Liver (tissue), 8 donors: ENCODE measurements at regions not wholly inside any gene's neighbourhood (a gene's known extent, or its start where the extent isn't known, plus 50 kb on each side); places are given as distances from the start of the nearest gene placed in this dataset.

Experiments
- DNase-seq: peaks from one replicate; pipeline ENCODE4 v3.0.0-alpha.2; 2017; ENCODE audit warnings: low spot score
- H3K27ac ChIP-seq, 2 donors: one replicate each; pipeline ENCODE4 v1.7.0; 2013; ENCODE audit warnings: inconsistent platforms in 2 of 2, low read length in 2 of 2, control low read depth in 1 of 2, low read depth in 1 of 2, mild to moderate bottlenecking in 1 of 2
- H3K27me3 ChIP-seq, 4 donors: one replicate each; pipeline versions ENCODE4 v1.6.1 to v1.7.0; 2013; ENCODE audit warnings: low read length in 3 of 4, inconsistent platforms in 1 of 4, mild to moderate bottlenecking in 1 of 4, moderate library complexity in 1 of 4; ENCODE audit not compliant: control insufficient read depth in 4 of 4, insufficient read depth in 4 of 4
- H3K36me3 ChIP-seq, 4 donors: one replicate each; pipeline versions ENCODE4 v1.6.1 to v1.7.0; 2013; ENCODE audit warnings: low read length in 3 of 4, mild to moderate bottlenecking in 3 of 4, low read depth in 1 of 4, moderate library complexity in 1 of 4; ENCODE audit not compliant: control insufficient read depth in 4 of 4, insufficient read depth in 3 of 4
- H3K4me1 ChIP-seq, 4 donors: one replicate each; pipeline versions ENCODE4 v1.6.1 to v1.7.0; 2013; ENCODE audit warnings: low read length in 3 of 4, mild to moderate bottlenecking in 3 of 4, moderate library complexity in 1 of 4; ENCODE audit not compliant: control insufficient read depth in 4 of 4, insufficient read depth in 4 of 4
- H3K4me3 ChIP-seq, 3 donors: one replicate each; pipeline versions ENCODE4 v1.6.1 to v1.7.0; 2013; ENCODE audit warnings: low read length in 3 of 3, control low read depth in 1 of 3, low read depth in 1 of 3, mild to moderate bottlenecking in 1 of 3
- H3K9ac ChIP-seq, 2 donors: one replicate each; pipeline ENCODE4 v1.7.0; 2013; ENCODE audit warnings: low read length in 2 of 2, mild to moderate bottlenecking in 2 of 2, moderate library complexity in 2 of 2, control low read depth in 1 of 2, low read depth in 1 of 2
- H3K9me3 ChIP-seq, 4 donors: one replicate each; pipeline versions ENCODE4 v1.6.1 to v1.7.0; 2013; ENCODE audit warnings: low read length in 3 of 4; ENCODE audit not compliant: control insufficient read depth in 4 of 4
- EGR1 ChIP-seq, 2 donors: IDR thresholded peaks; 2 replicates each; pipeline ENCODE4 v1.6.1; 2016 to 2018; ENCODE audit warnings: antibody characterized with exemption in 2 of 2, low read depth in 2 of 2
- FOXA1 ChIP-seq: IDR thresholded peaks from 2 replicates; pipeline ENCODE4 v1.6.1; 2016; ENCODE audit warnings: antibody characterized with exemption
- FOXA2 ChIP-seq: IDR thresholded peaks from 2 replicates; pipeline ENCODE4 v1.6.1; 2016; ENCODE audit warnings: antibody characterized with exemption
- GABPA ChIP-seq, 2 donors: IDR thresholded peaks in 1 of 2; conservative IDR thresholded peaks in 1 of 2; 2 replicates each; pipeline ENCODE4 v1.6.1; 2016; ENCODE audit warnings: antibody characterized with exemption in 2 of 2, mild to moderate bottlenecking in 1 of 2, moderate library complexity in 1 of 2
- HNF4A ChIP-seq, 2 donors: conservative IDR thresholded peaks; 2 replicates each; pipeline ENCODE4 v1.6.1; 2016; ENCODE audit warnings: antibody characterized with exemption in 2 of 2, mild to moderate bottlenecking in 2 of 2
- HNF4G ChIP-seq: IDR thresholded peaks from 2 replicates; pipeline ENCODE4 v1.6.1; 2016; ENCODE audit warnings: antibody characterized with exemption
- JUND ChIP-seq, 2 donors: IDR thresholded peaks; 2 replicates each; pipeline ENCODE4 v1.6.1; 2016; ENCODE audit warnings: antibody characterized with exemption in 2 of 2
- NR2F2 ChIP-seq: IDR thresholded peaks from 2 replicates; pipeline ENCODE4 v1.6.1; 2016; ENCODE audit warnings: antibody characterized with exemption
- RAD21 ChIP-seq, 2 donors: IDR thresholded peaks; 2 replicates each; pipeline ENCODE4 v1.6.1; 2016; ENCODE audit warnings: antibody characterized with exemption in 2 of 2, mild to moderate bottlenecking in 2 of 2
- RXRA ChIP-seq, 2 donors: IDR thresholded peaks; 2 replicates each; pipeline ENCODE4 v1.6.1; 2017 to 2018; ENCODE audit warnings: antibody characterized with exemption in 2 of 2, mild to moderate bottlenecking in 1 of 2
- SP1 ChIP-seq: IDR thresholded peaks from 2 replicates; pipeline ENCODE4 v1.6.1; 2018; ENCODE audit warnings: antibody characterized with exemption, mild to moderate bottlenecking
- TAF1 ChIP-seq: conservative IDR thresholded peaks from 2 replicates; pipeline ENCODE4 v1.6.1; 2016; ENCODE audit warnings: antibody characterized with exemption, mild to moderate bottlenecking
- YY1 ChIP-seq: IDR thresholded peaks from 2 replicates; pipeline ENCODE4 v1.6.1; 2016; ENCODE audit warnings: antibody characterized with exemption, mild to moderate bottlenecking
- WGBS: extraction: QIAGEN DNeasy Blood & Tissue Kit; methylation state at CpG from one replicate; pipeline ENCODE4 v1.1.7; 2013; 5-methylcytosine and 5-hydroxymethylcytosine counted together
- TF ChIP-seq, protein P1 (sequence below): IDR thresholded peaks from 2 replicates; pipeline ENCODE4 v1.6.1; 2016; ENCODE audit warnings: antibody characterized with exemption
- TF ChIP-seq, protein P2 (sequence below): fragments of 150-350 bp; IDR thresholded peaks from 2 replicates; pipeline ENCODE4 v1.5.1; 2017; ENCODE audit warnings: improper control_type of control experiment, low read depth, low read length; ENCODE audit not compliant: missing input control
- TF ChIP-seq, protein P3 (sequence below): IDR thresholded peaks from 2 replicates; pipeline ENCODE4 v1.6.1; 2016; ENCODE audit warnings: antibody characterized with exemption, mild to moderate bottlenecking
- TF ChIP-seq, protein P4 (sequence below): IDR thresholded peaks from 2 replicates; pipeline ENCODE4 v1.6.1; 2016; ENCODE audit warnings: antibody characterized with exemption
- TF ChIP-seq, protein P5 (sequence below): IDR thresholded peaks from 2 replicates; pipeline ENCODE4 v1.6.1; 2016; ENCODE audit warnings: antibody characterized with exemption
- donor health status: healthy.
- donor health status: healthy.
- donor health status: healthy.
- donor health status: healthy.
- donor health status: healthy.

DNA sequence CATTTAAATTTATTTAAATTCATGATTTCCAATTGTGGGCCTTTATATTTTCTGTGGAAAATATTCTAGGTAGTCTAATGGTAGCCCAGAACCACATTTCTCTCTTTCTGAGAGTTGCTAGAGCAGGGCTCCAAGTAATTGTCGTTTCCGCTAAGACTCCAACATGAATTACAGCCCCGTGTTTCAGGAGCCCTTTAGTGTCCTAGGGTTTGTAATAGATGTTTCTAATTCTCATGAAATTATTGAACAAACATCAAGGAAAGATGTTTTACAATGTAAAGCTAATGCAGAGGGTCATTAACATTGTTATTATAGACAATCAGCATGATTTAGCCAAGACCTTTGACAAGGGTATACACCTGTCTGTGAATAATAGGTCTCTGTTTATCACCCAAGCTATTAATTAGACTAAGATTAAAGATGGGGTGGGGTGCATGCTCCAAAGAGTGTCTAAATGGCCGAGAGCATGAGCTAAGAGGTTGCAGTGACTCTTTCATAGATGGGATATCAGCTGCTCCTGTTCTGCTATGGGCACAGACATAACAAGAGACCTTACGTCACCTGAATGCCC is 81.8 kb upstream of the NTM start:
- Histone ChIP-seq H3K36me3 (no peaks in the 10 kb centered on the region), H3K4me3 (no peak overlapping the region), H3K9ac (no peak overlapping the region), H3K27ac (no peak overlapping the region), H3K9me3 (no peaks in the 10 kb centered on the region), H3K4me1 (no peaks in the 10 kb centered on the region), H3K27me3 (no peaks in the 10 kb centered on the region)
- TF ChIP-seq, protein P1, sequence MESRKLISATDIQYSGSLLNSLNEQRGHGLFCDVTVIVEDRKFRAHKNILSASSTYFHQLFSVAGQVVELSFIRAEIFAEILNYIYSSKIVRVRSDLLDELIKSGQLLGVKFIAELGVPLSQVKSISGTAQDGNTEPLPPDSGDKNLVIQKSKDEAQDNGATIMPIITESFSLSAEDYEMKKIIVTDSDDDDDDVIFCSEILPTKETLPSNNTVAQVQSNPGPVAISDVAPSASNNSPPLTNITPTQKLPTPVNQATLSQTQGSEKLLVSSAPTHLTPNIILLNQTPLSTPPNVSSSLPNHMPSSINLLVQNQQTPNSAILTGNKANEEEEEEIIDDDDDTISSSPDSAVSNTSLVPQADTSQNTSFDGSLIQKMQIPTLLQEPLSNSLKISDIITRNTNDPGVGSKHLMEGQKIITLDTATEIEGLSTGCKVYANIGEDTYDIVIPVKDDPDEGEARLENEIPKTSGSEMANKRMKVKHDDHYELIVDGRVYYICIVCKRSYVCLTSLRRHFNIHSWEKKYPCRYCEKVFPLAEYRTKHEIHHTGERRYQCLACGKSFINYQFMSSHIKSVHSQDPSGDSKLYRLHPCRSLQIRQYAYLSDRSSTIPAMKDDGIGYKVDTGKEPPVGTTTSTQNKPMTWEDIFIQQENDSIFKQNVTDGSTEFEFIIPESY, result no peak
- TF ChIP-seq JUND (IDR thresholded peaks at IDR 0.05) (no peak), FOXA1 (no peak), RAD21 (IDR thresholded peaks at IDR 0.05) (no peak), NR2F2 (no peak), GABPA (IDR thresholded peaks at IDR 0.05 in 1 of 2, conservative IDR thresholded peaks at IDR 0.05 in 1 of 2) (no peak), HNF4G (no peak), RXRA (IDR thresholded peaks at IDR 0.05) (no peak), TAF1 (no peak), HNF4A (conservative IDR thresholded peaks at IDR 0.05) (no peak), EGR1 (IDR thresholded peaks at IDR 0.05; ENCODE audit: low read depth in 2 of 2) (no peak), SP1 (no peak)
- TF ChIP-seq, protein P2, sequence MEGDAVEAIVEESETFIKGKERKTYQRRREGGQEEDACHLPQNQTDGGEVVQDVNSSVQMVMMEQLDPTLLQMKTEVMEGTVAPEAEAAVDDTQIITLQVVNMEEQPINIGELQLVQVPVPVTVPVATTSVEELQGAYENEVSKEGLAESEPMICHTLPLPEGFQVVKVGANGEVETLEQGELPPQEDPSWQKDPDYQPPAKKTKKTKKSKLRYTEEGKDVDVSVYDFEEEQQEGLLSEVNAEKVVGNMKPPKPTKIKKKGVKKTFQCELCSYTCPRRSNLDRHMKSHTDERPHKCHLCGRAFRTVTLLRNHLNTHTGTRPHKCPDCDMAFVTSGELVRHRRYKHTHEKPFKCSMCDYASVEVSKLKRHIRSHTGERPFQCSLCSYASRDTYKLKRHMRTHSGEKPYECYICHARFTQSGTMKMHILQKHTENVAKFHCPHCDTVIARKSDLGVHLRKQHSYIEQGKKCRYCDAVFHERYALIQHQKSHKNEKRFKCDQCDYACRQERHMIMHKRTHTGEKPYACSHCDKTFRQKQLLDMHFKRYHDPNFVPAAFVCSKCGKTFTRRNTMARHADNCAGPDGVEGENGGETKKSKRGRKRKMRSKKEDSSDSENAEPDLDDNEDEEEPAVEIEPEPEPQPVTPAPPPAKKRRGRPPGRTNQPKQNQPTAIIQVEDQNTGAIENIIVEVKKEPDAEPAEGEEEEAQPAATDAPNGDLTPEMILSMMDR, result no peak
- TF ChIP-seq, protein P3, sequence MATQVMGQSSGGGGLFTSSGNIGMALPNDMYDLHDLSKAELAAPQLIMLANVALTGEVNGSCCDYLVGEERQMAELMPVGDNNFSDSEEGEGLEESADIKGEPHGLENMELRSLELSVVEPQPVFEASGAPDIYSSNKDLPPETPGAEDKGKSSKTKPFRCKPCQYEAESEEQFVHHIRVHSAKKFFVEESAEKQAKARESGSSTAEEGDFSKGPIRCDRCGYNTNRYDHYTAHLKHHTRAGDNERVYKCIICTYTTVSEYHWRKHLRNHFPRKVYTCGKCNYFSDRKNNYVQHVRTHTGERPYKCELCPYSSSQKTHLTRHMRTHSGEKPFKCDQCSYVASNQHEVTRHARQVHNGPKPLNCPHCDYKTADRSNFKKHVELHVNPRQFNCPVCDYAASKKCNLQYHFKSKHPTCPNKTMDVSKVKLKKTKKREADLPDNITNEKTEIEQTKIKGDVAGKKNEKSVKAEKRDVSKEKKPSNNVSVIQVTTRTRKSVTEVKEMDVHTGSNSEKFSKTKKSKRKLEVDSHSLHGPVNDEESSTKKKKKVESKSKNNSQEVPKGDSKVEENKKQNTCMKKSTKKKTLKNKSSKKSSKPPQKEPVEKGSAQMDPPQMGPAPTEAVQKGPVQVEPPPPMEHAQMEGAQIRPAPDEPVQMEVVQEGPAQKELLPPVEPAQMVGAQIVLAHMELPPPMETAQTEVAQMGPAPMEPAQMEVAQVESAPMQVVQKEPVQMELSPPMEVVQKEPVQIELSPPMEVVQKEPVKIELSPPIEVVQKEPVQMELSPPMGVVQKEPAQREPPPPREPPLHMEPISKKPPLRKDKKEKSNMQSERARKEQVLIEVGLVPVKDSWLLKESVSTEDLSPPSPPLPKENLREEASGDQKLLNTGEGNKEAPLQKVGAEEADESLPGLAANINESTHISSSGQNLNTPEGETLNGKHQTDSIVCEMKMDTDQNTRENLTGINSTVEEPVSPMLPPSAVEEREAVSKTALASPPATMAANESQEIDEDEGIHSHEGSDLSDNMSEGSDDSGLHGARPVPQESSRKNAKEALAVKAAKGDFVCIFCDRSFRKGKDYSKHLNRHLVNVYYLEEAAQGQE, result no peak
- TF ChIP-seq, protein P4, sequence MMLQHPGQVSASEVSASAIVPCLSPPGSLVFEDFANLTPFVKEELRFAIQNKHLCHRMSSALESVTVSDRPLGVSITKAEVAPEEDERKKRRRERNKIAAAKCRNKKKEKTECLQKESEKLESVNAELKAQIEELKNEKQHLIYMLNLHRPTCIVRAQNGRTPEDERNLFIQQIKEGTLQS, result no peak
- DNase-seq, result no peak
- WGBS, result 66% methylated on average over 5 of the region's 5 CpGs

DNA sequence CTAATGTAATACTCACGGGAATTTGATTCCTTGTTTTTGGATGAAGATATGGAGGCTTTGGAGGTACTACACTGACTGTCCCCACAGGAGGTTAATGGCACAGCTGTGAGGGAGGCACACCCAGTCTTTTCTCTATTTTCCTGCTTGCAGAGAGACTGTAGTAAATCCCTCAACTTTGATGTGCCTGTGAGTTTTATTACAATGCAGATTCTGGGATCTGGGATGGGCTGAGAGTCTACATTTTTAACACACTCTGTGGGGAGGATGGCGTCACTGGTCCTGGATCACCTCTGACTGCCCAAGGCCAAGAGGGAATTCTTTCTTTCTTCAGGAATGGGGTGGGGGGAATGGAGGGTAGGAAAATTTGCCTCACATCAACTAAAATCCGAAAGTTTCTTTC is 80.2 kb upstream of the NTM start:
- Histone ChIP-seq H3K27me3 (no peaks in the 10 kb centered on the region), H3K36me3 (no peaks in the 10 kb centered on the region), H3K9me3 (no peaks in the 10 kb centered on the region), H3K9ac (no peak overlapping the region), H3K4me1 (no peaks in the 10 kb centered on the region), H3K27ac (no peak overlapping the region), H3K4me3 (no peak overlapping the region)
- DNase-seq, result no peak
- 58% methylated on average over 3 of the region's 3 CpGs for WGBS
- no peak for TF ChIP-seq TAF1
- TF ChIP-seq RXRA (IDR thresholded peaks at IDR 0.05), result no peak
- TF ChIP-seq, protein P2, result no peak
- no peak for TF ChIP-seq FOXA2
- no peak for TF ChIP-seq SP1
- no peak for TF ChIP-seq GABPA (IDR thresholded peaks at IDR 0.05 in 1 of 2, conservative IDR thresholded peaks at IDR 0.05 in 1 of 2)
- TF ChIP-seq FOXA1, result no peak
- TF ChIP-seq NR2F2, result no peak
- TF ChIP-seq, protein P3, result no peak
- no peak for TF ChIP-seq YY1
- TF ChIP-seq, protein P5, sequence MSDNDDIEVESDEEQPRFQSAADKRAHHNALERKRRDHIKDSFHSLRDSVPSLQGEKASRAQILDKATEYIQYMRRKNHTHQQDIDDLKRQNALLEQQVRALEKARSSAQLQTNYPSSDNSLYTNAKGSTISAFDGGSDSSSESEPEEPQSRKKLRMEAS, result no peak
